Glutamatergic neuron (in vitro differentiated cells): ENCODE measurements at regions not wholly inside any gene's neighbourhood (a gene's known extent, or its start where the extent isn't known, plus 50 kb on each side); places are given as distances from the start of the nearest gene placed in this dataset.

Experiments used
- DNase-seq: peaks from one replicate; pipeline ENCODE4 v3.0.0; 2022
- H3K27ac Mint-ChIP-seq: one replicate; pipeline ENCODE4 v1.8.0; 2020; ENCODE audit warnings: mild to moderate bottlenecking, mixed read lengths, inconsistent platforms; ENCODE audit not compliant: unreplicated experiment
- H3K27me3 Mint-ChIP-seq: one replicate; pipeline ENCODE4 v1.8.0; 2020; ENCODE audit warnings: mild to moderate bottlenecking, moderate library complexity, mixed read lengths, inconsistent platforms; ENCODE audit not compliant: unreplicated experiment
- H3K36me3 Mint-ChIP-seq: one replicate; pipeline ENCODE4 v1.8.0; 2020; ENCODE audit warnings: mild to moderate bottlenecking, mixed read lengths, inconsistent platforms; ENCODE audit not compliant: unreplicated experiment
- H3K4me1 Mint-ChIP-seq: one replicate; pipeline ENCODE4 v1.8.0; 2020; ENCODE audit warnings: mild to moderate bottlenecking, low read depth, mixed read lengths, inconsistent platforms; ENCODE audit not compliant: unreplicated experiment
- H3K4me3 Mint-ChIP-seq: one replicate; pipeline ENCODE4 v1.8.0; 2020; ENCODE audit warnings: mild to moderate bottlenecking, mixed read lengths, inconsistent platforms; ENCODE audit not compliant: unreplicated experiment
- H3K9me3 Mint-ChIP-seq: one replicate; pipeline ENCODE4 v1.8.0; 2020; ENCODE audit warnings: mild to moderate bottlenecking, moderate library complexity, mixed read lengths, inconsistent platforms; ENCODE audit not compliant: unreplicated experiment
- CTCF ChIP-seq: fragments of 200-600 bp; sonication (generic); IDR thresholded peaks from one replicate; pipeline ENCODE4 v1.5.0; 2021; ENCODE audit not compliant: partially characterized antibody, unreplicated experiment

GRCh38 chr19:23525276-23525852, 130.1 kb upstream of the ZNF91 start:
- Mint-ChIP-seq H3K4me3 (no peak overlapping the region), H3K4me1 (no peaks in the 10 kb centered on the region), H3K27ac (no peak overlapping the region), H3K36me3 (peaks cover 24% of the 10 kb centered on the region), H3K27me3 (peaks cover 2% of the 10 kb centered on the region), H3K9me3 (peaks cover 2% of the 10 kb centered on the region)
- TF ChIP-seq CTCF: no peak
- DNase-seq: no peak

- peaks cover 2% of the 10 kb centered on the region for H3K27me3 Mint-ChIP-seq
- H3K9me3 Mint-ChIP-seq: peaks cover 2% of the 10 kb centered on the region
- H3K4me3 Mint-ChIP-seq: no peak overlapping the region
- H3K27ac Mint-ChIP-seq: no peak overlapping the region
- TF ChIP-seq CTCF: no peak
- H3K4me1 Mint-ChIP-seq: no peaks in the 10 kb centered on the region
- DNase-seq: no peak
- peaks cover 11% of the 10 kb centered on the region for H3K36me3 Mint-ChIP-seq
Observed at GRCh38 chr19:23523863-23524262, 128.6 kb upstream of the ZNF91 start.

- DNase-seq: no peak
- no peaks in the 10 kb centered on the region for H3K4me1 Mint-ChIP-seq
- peaks cover 2% of the 10 kb centered on the region for H3K9me3 Mint-ChIP-seq
Observed at GRCh38 chr19:23522431-23522830, 127.2 kb upstream of the ZNF91 start.

GRCh38 chr19:23521471-23521870, 126.2 kb upstream of the ZNF91 start:
- Mint-ChIP-seq H3K27me3 (peaks cover 2% of the 10 kb centered on the region), H3K36me3 (no peaks in the 10 kb centered on the region), H3K4me3 (no peak overlapping the region), H3K27ac (no peak overlapping the region), H3K4me1 (no peaks in the 10 kb centered on the region), H3K9me3 (peaks cover 2% of the 10 kb centered on the region)
- DNase-seq: no peak
- TF ChIP-seq CTCF: no peak

More at GRCh38 chr19:23522431-23522830, 127.2 kb upstream of the ZNF91 start:
- H3K27me3 Mint-ChIP-seq: peaks cover 2% of the 10 kb centered on the region
- H3K4me3 Mint-ChIP-seq: no peak overlapping the region
- H3K27ac Mint-ChIP-seq: no peak overlapping the region
- H3K36me3 Mint-ChIP-seq: peaks cover 3% of the 10 kb centered on the region
- TF ChIP-seq CTCF: no peak

GRCh38 chr19:23520441-23520840, 125.2 kb upstream of the ZNF91 start:
- peaks cover 2% of the 10 kb centered on the region for H3K27me3 Mint-ChIP-seq
- no peak overlapping the region for H3K27ac Mint-ChIP-seq
- no peaks in the 10 kb centered on the region for H3K9me3 Mint-ChIP-seq
- no peaks in the 10 kb centered on the region for H3K36me3 Mint-ChIP-seq
- no peak for DNase-seq
- no peaks in the 10 kb centered on the region for H3K4me1 Mint-ChIP-seq
- TF ChIP-seq CTCF: no peak
- no peak overlapping the region for H3K4me3 Mint-ChIP-seq
